Breast epithelium (tissue), 3 donors: ENCODE measurements at regions not wholly inside any gene's neighbourhood (a gene's known extent, or its start where the extent isn't known, plus 50 kb on each side); places are given as distances from the start of the nearest gene placed in this dataset.

Source experiments
- POLR2A ChIP-seq: fragments of 450-650 bp; IDR thresholded peaks from one replicate; pipeline ENCODE4 v1.6.1; 2016; ENCODE audit warnings: antibody characterized with exemption, mild to moderate bottlenecking, moderate library complexity
- TF ChIP-seq, protein P1 (sequence below), 3 donors: fragments of 450-650 bp; IDR thresholded peaks; one replicate each; pipeline ENCODE4 v1.5.1; 2016 to 2017; ENCODE audit warnings: antibody characterized with exemption in 3 of 3, mild to moderate bottlenecking in 3 of 3, moderate library complexity in 3 of 3

DNA sequence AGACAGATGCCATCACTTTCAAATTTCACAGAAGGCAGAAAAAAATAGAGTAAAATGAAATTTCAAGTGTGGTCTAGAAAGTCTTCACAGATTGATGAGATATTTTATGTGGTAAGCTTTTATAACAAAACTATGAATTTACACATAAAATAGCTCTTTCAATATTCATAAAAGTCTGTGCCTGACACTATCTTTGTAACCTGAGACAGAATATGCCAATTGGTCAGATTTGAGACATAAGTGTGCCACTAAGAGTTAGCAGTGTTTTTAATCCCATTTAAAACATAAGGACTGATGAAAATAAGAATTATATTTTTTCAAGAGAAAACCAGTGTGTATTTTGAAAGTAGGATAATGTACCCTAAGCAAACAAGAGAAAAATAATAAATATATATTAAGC is 769.5 kb upstream of the LUZP2 start:
- TF ChIP-seq, protein P1, sequence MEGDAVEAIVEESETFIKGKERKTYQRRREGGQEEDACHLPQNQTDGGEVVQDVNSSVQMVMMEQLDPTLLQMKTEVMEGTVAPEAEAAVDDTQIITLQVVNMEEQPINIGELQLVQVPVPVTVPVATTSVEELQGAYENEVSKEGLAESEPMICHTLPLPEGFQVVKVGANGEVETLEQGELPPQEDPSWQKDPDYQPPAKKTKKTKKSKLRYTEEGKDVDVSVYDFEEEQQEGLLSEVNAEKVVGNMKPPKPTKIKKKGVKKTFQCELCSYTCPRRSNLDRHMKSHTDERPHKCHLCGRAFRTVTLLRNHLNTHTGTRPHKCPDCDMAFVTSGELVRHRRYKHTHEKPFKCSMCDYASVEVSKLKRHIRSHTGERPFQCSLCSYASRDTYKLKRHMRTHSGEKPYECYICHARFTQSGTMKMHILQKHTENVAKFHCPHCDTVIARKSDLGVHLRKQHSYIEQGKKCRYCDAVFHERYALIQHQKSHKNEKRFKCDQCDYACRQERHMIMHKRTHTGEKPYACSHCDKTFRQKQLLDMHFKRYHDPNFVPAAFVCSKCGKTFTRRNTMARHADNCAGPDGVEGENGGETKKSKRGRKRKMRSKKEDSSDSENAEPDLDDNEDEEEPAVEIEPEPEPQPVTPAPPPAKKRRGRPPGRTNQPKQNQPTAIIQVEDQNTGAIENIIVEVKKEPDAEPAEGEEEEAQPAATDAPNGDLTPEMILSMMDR (IDR thresholded peaks at IDR 0.05) = no peak
- no peak for TF ChIP-seq POLR2A
